ENCODE measurements at regions not wholly inside any gene's neighbourhood (a gene's known extent, or its start where the extent isn't known, plus 50 kb on each side); places are given as distances from the start of the nearest gene placed in this dataset.
A peak's percentile ranks its signal among the peaks of the same experiment; 100 is the strongest.

GRCh38 chr14:25944020-25944419 is 653.8 kb downstream of the NOVA1 start:
- DNase-seq, result peak; percentile 18

- no peak for DNase-seq
Measured at GRCh38 chr14:25943329-25943728, 654.5 kb downstream of the NOVA1 start.

- DNase-seq, result no peak
Measured at GRCh38 chr14:25942090-25942489, 655.7 kb downstream of the NOVA1 start.

DNA sequence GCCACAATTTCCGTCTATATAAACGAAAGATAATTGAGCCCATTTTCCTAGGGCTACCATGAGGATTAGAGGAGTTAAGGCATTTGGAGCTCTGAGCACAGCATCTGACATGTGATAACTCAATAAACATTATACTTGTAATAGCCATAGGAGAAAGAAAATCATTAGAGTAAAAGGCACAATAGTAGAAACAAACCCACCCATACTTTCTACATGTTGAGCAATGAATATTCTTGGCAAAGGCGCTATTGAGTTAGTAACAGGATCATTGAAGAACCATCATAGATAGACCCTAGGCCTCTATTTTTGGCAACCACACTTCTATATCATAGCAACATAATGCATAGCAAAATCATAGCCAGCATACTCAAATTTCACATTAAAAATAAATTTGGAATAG is 664.1 kb downstream of the NOVA1 start:
- no peak for DNase-seq

GRCh38 chr14:25929881-25930615 is 667.8 kb downstream of the NOVA1 start:
- no peak for DNase-seq

- no peak for DNase-seq
Measured at GRCh38 chr14:25911831-25912230, 686.0 kb downstream of the NOVA1 start.

GRCh38 chr14:25909045-25909747 is 688.6 kb downstream of the NOVA1 start:
- DNase-seq, result no peak

- no peak for DNase-seq
Measured at GRCh38 chr14:25908277-25909044, 689.4 kb downstream of the NOVA1 start.

DNA sequence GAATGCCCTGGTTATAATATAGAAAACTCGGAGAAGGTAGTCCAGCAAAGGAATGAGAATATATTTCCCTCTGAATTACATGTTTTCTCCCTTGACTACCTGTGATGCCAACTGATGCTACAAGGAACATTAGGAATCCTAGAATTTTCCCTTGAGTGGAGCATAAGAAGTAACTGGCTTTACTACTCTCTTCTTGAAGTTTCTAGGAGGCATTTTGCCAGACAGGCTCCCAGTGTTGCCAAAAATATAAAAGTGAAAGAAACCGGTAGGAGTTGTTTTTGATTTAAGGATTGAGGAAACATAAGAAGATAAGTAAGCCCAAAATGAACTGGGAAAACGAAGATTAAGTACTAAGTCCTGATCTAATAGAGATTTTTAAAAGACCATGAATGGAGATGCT is 693.4 kb downstream of the NOVA1 start:
- DNase-seq, result no peak

GRCh38 chr14:25899197-25899596 is 698.6 kb downstream of the NOVA1 start:
- no peak for DNase-seq

DNA sequence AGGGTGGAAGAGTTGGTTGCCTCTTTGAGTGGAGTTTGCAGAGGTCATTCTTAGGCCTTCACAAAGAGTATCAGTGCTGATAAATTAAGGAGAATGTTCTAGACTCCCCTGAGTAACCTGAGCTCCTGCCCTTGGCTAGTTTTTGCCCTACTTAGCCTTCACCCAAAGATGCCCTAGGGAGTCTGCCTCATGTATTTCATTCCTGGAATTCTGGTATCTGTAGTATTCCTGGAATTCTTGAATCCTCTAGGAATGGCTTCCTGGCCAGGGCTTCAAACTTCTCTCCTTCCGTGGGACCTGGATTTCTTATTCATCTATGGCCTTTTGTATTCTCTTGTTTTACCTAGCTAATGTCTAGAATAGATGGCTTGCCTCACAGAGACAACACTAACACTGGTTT is 701.1 kb downstream of the NOVA1 start:
- DNase-seq, result no peak

- DNase-seq, result no peak
Measured at GRCh38 chr14:25895740-25896139, 702.1 kb downstream of the NOVA1 start.

- DNase-seq, result no peak
Measured at GRCh38 chr14:25887251-25887878, 710.5 kb downstream of the NOVA1 start.

DNA sequence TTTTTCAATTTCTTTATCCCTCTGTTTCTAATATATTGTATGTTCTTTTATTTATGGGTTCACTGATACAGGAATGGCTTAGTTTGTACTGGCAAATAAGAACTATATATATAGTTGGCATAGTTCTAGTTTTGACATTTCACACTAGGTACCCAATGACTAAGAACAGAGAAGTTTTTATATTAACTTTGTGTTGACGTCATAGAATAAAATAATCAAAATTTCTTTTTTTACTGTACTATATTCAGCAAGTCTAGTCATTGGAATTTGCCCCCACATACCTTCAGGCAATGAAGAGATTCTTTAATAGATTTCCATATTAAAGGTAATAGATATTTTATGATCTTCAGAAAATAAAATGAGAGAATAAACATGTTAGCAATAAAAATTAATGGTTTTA is 713.2 kb downstream of the NOVA1 start:
- DNase-seq, result no peak

GRCh38 chr14:25882899-25883298 is 714.9 kb downstream of the NOVA1 start:
- DNase-seq, result no peak

- DNase-seq, result no peak
Measured at GRCh38 chr14:25875475-25875874, 722.4 kb downstream of the NOVA1 start.

DNA sequence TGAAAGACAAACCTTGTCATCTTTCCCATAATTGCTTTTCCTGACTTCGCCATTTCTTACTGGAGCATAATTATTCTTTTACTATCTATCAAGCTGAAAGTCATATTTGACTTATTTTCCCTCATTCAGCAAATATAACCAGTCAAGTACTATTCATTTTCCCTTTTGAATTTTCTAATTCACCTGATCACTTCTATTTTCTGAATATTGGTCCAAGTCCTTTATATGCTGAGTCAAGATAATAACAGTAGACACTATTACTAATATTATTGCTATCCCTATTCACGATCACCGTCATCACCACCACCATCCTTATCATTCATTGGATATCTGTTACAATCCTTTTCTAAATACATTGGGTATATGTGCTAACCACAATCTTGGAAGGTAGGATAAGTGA is 728.0 kb downstream of the NOVA1 start:
- no peak for DNase-seq

DNA sequence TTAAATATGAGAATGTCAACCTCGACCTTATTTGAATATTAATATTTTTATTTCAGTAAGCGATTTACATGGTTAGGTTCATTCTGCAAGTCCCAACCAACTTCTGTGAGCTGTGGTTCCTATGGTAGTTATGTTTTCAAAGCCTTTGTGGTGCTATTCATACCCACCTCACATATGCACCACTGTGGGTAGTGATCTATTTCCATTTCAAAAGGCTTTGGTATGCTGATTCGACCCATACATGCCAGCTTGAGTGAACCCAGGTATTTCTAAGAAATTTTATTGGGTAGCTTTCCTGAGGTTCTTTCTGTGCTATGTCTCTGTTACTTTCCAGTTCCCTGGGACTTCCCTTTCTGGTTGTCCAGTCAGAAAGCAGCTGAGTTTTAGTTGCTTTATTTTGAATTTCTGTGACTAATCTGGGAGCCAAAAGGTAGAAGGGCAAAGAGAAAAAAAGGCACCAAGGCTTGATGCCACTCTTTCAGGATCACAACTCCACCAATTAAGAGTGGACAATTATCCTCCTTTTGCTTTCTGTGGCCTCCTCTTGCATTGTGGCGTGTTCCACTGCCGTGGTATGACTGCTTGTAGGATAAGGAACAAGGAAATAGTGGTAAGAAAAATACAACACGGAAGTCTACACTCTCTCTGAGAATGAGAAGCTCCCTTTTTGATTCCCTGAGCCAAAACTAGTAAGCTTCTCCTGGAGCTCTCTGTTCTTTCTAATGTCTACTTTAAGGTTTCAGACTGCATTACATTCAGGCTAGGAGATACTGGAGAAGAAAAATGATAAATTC is 729.1 kb downstream of the NOVA1 start:
- DNase-seq, result no peak

GRCh38 chr14:25861406-25861805 is 736.4 kb downstream of the NOVA1 start:
- no peak for DNase-seq

DNA sequence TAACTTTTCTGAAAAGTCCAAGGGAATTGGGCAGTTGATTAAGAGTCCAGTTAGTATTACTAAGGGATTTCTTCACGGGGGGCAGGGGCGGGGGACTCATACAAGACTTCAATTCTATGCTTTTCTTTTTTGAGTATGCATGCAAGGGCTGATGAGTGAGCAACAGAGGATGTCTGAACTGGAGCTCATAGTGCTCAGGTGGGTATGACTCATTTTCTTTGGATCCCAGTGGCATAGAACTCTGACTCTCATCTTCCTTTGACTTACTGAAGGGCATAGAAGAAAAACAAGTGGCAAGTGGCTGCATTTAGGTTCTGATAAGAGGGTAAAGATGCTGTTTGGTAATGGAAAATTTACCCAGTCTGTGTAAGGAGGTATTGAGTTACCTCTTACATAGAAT is 749.2 kb downstream of the NOVA1 start:
- no peak for DNase-seq

GRCh38 chr14:25846246-25846645 is 751.6 kb downstream of the NOVA1 start:
- no peak for DNase-seq
